ENCODE measurements at regions not wholly inside any gene's neighbourhood (a gene's known extent, or its start where the extent isn't known, plus 50 kb on each side); places are given as distances from the start of the nearest gene placed in this dataset.

DNA sequence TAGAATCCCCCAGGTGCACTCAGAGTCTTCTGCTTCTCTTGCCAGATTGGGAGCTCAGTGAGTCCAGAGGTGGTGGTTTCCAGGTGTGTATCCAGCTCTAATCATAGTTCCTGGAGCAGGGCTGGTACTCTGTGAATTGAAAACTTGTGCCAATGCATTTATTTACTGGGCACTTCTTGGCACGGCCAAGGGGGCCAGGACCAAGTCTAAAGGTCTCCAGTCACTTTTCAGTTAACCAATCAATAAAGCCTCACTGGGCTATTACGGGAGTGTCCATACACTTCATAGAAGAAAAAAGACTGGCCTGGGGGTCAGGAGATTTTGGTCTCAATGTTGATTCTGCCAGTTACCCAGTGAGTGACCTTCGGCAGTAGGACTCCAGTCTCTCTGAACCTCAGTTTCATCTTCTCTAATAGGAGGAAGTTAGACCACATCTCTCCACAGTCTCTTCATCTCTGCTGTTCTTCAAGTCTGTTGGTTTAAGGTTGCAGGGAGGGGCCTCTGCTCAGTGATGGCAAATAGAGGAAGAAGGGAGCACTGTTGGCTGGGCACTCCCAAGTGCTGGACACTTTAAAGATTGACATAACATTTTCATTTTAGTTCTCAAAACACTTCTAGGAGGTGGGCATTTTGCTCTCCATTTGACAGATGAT is 188.5 kb upstream of the E2F8 start:
- no peak for ATAC-seq
- H3K36me3 ChIP-seq = no peaks in the 10 kb centered on the region
- H3K9me3 ChIP-seq = no peaks in the 10 kb centered on the region
- TF ChIP-seq EP300 (IDR thresholded peaks at IDR 0.05) (no peak), POLR2A (IDR thresholded peaks at IDR 0.05) (no peak), POLR2AphosphoS5 (IDR thresholded peaks at IDR 0.05) (no peak)
- TF ChIP-seq, protein P1, sequence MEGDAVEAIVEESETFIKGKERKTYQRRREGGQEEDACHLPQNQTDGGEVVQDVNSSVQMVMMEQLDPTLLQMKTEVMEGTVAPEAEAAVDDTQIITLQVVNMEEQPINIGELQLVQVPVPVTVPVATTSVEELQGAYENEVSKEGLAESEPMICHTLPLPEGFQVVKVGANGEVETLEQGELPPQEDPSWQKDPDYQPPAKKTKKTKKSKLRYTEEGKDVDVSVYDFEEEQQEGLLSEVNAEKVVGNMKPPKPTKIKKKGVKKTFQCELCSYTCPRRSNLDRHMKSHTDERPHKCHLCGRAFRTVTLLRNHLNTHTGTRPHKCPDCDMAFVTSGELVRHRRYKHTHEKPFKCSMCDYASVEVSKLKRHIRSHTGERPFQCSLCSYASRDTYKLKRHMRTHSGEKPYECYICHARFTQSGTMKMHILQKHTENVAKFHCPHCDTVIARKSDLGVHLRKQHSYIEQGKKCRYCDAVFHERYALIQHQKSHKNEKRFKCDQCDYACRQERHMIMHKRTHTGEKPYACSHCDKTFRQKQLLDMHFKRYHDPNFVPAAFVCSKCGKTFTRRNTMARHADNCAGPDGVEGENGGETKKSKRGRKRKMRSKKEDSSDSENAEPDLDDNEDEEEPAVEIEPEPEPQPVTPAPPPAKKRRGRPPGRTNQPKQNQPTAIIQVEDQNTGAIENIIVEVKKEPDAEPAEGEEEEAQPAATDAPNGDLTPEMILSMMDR (IDR thresholded peaks at IDR 0.05) = no peak
- H3K4me3 ChIP-seq = no peak overlapping the region
- no peaks in the 10 kb centered on the region for H3K4me1 ChIP-seq
- H3K27me3 ChIP-seq = peaks cover 43% of the 10 kb centered on the region
- no peak overlapping the region for H3K27ac ChIP-seq
- WGBS, 2 donors (ENCODE audit: low coverage in 1 of 2) = 67% methylated on average over 1 of the region's 3 CpGs; no CpG with 5 or more reads in 1 of the 2 donors

DNA sequence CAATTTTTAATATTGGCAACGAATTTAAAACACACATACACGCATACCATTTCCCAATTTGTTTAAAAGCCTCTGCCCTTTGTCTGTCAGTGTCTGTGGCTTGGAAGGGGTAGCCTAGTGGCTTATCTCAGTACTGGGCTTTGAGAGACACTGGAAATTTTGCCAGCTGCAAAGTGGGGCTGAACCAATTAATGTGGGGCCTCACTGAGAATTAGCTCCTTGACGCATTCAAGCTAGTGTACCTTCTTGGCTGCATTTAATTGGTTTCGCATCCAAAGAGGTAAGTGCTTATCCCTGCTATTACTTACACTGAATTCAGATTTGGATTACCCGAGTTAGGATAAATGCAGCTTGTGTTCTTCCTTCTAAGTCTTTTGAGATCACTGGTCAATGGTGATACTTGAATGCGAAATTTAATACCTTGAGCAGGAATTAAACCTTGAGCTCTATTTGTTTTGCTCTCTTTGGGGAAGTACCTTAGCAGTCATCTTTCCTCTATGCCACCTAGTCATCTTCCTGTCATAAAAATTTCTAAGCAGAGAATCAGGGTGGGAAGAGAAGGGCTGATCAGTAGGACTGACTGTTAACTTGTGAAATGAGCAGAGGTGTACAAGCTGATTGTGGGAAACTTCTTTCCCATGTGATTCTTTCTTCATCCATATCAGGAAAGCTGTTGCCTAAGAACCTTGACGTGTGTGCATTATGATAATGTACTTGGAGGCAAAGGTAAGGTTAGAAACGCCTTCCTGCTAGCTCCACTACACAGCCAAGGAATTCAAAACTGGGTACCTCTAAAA is 187.7 kb upstream of the E2F8 start:
- no peaks in the 10 kb centered on the region for H3K4me1 ChIP-seq
- H3K27me3 ChIP-seq = peaks cover 43% of the 10 kb centered on the region
- ATAC-seq = no peak
- H3K27ac ChIP-seq = no peak overlapping the region
- H3K4me3 ChIP-seq = no peak overlapping the region
- no peaks in the 10 kb centered on the region for H3K36me3 ChIP-seq
- no peak for TF ChIP-seq POLR2A (IDR thresholded peaks at IDR 0.05)
- TF ChIP-seq, protein P1 (IDR thresholded peaks at IDR 0.05) = no peak
- TF ChIP-seq EP300 (IDR thresholded peaks at IDR 0.05) = no peak
- no peak for TF ChIP-seq POLR2AphosphoS5 (IDR thresholded peaks at IDR 0.05)
- no peaks in the 10 kb centered on the region for H3K9me3 ChIP-seq
- 71 to 82% methylated on average over 6 to 8 of the region's 8 CpGs for WGBS, 2 donors (ENCODE audit: low coverage in 1 of 2)

DNA sequence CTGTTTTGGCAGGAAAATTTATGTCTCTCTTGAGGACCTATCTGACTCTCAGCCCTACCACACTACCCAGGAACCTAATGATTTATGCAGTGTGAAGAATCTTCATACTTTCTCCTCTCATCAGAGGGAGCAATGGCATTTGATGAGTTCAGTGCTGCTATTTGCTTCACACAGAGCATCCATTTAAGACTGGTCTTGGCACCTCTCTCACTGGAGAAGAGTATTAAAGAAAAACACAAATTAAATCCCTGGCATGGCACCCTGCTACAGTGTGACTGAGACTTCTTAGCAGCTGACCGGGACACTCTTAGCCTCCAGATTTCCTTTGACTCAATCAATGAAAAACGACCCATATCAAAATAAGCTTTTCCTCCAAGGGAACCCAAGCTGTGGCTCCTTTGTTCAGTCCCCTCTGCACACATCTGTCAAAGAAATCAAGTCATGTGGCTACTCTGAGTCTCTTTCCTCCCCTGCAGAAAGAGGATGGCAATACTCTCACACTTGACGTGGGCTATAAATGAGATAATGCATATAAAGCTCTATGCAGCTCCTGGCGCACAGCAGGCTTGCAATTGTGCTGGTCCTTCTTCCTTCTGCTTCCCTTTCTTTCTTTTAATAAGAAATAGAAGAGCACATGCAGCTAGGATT is 186.1 kb upstream of the E2F8 start:
- H3K27ac ChIP-seq = no peak overlapping the region

DNA sequence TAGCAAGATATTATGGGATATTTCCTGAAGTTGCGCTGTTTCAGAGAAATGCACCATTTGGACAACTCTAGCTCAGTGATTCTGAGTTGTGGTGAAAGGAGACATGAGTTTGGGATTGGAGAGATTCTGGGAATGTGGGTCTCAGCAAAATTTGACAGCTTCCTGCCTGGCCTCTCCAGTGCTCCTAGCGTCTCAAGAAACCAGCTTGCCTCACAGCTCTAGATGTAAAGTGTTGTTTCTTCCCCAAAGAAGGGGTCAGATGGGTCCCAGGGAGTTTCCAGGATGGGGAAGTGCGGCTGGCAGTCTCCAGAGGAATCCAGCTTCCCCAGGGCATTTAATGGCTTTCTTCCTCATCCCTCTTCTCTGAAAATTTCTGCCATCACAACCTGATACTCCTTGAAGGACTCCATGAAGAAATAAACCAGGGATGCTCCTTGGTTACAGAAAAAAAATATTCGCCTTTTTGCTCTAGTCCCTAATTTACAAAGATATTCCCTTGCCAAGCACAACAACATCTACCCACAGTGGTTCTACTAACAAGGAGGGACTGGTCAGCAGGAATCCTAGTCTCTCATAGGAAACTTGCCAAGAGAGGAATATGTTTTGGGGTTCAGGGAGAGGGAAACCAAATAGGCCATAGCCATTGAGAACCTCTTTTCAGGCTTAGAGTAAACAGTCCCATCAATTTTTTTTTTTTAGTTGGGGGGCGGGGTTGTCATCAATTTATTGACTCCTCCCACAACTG is 185.4 kb upstream of the E2F8 start:
- Histone ChIP-seq H3K36me3 (no peaks in the 10 kb centered on the region), H3K4me1 (no peaks in the 10 kb centered on the region), H3K4me3 (no peak overlapping the region), H3K27me3 (peaks cover 37% of the 10 kb centered on the region), H3K27ac (no peak overlapping the region), H3K9me3 (no peaks in the 10 kb centered on the region)
- WGBS, 2 donors (ENCODE audit: low coverage in 1 of 2) = 76 to 88% methylated on average over 3 to 5 of the region's 5 CpGs
- ATAC-seq = peak; percentile 40
- no peak for TF ChIP-seq POLR2A (IDR thresholded peaks at IDR 0.05)
- TF ChIP-seq, protein P1 (IDR thresholded peaks at IDR 0.05) = no peak
- TF ChIP-seq EP300 (IDR thresholded peaks at IDR 0.05) = no peak
- no peak for TF ChIP-seq POLR2AphosphoS5 (IDR thresholded peaks at IDR 0.05)

More for the DNA sequence above, 186.1 kb upstream of the E2F8 start:
- Histone ChIP-seq H3K9me3 (no peaks in the 10 kb centered on the region), H3K36me3 (no peaks in the 10 kb centered on the region), H3K4me1 (no peaks in the 10 kb centered on the region), H3K4me3 (no peak overlapping the region), H3K27me3 (peaks cover 41% of the 10 kb centered on the region)
- TF ChIP-seq, protein P1 (IDR thresholded peaks at IDR 0.05) = no peak
- TF ChIP-seq POLR2A (IDR thresholded peaks at IDR 0.05) = no peak
- TF ChIP-seq POLR2AphosphoS5 (IDR thresholded peaks at IDR 0.05) = no peak
- no peak for TF ChIP-seq EP300 (IDR thresholded peaks at IDR 0.05)
- 41 to 60% methylated on average over 2 to 4 of the region's 4 CpGs for WGBS, 2 donors (ENCODE audit: low coverage in 1 of 2)
- no peak for ATAC-seq

Measured in gastroesophageal sphincter (tissue), 4 donors.